AML-193 (cell line): ENCODE measurements at regions not wholly inside any gene's neighbourhood (a gene's known extent, or its start where the extent isn't known, plus 50 kb on each side); places are given as distances from the start of the nearest gene placed in this dataset.

Experiments
- DNase-seq, 2 experiments: peaks; one replicate each; lab custom pipeline; 2025; lab: John Stamatoyannopoulos, UW

DNA sequence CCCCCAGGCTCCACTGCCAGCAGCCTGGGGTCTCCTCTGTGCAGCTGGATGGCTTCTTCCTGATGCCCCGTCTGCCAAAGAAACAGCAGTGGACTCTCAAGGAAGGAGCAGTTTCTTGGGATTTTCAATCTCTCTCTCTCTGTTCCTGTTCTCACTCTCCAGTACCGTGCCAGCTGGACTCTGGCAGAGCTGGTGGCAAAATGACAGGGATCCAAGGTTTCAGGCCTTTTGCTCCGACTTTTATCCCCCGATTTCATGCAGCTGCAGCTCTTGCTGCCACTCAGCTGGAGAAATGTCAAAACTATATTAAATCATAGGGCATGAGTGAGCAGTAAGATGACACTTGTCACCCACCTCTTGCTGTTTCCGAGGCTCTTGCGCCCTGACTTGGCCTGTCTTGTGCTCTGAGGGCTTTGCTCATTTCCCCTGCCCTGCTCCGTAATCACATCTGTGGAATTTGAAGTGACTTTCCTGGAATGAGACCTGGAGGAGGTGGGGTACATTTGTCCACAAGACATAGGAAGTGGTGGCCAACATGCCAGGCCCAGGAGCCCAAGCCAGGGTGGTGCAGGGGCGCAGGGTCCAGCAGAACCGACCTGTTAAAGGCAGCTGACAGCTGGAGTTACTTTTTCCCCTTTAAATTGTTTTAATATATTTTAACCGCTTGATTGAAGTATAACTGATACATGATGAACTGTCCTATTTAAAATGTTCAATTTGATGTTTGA, 576.2 kb downstream of the PTPRU start:
- DNase-seq: no peak

DNA sequence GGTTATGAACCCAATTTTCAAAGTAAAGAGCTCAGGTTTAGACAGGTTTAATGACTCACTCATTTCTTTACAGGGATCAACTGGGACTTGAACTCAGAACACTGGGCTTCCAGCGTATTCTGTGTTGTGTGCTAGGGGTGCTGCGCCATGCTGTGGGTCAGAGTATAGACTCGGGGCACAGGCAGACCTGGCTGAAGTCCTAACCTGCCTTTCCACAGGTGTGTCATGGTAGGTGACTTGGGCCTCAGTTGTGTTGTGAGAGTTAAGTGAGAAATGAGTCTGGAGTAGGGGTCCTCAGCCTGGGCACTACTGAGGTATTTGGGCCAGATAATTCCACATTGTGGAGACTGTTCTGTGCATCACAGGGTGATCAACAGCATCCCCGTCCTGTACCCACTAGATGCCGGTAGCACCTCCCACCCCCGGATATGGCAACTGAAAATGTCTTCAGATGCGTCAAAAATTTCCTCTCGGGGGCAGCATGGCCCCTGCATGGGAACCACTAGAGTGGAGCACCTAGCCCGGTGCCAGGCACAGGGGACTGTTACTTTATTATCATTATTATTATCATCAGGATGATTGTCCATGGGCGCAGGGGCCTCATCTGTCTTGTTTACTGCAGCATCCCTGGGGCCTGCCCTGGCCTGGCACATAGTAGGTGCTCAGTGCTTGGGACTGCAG, 575.5 kb downstream of the PTPRU start:
- DNase-seq: no peak

DNA sequence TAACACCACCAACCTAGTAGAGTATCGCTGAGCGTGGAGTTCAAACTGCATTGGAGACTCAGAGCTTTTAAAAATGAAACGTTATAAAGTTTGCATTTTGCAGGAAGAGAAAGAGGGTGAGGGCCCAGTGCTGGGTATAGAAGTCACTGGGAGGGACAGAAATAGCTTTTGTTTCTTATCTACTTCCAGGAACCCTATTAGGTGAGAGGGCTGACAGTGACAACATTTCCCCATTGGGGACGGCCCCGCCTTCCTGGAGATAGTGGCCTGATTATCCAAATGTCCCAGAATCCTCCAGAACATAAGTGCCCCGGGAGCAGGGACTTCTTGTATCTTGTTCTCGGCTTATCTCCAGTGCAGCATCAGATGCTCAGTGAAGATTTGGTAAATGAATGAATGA, 574.9 kb downstream of the PTPRU start:
- no peak for DNase-seq

DNA sequence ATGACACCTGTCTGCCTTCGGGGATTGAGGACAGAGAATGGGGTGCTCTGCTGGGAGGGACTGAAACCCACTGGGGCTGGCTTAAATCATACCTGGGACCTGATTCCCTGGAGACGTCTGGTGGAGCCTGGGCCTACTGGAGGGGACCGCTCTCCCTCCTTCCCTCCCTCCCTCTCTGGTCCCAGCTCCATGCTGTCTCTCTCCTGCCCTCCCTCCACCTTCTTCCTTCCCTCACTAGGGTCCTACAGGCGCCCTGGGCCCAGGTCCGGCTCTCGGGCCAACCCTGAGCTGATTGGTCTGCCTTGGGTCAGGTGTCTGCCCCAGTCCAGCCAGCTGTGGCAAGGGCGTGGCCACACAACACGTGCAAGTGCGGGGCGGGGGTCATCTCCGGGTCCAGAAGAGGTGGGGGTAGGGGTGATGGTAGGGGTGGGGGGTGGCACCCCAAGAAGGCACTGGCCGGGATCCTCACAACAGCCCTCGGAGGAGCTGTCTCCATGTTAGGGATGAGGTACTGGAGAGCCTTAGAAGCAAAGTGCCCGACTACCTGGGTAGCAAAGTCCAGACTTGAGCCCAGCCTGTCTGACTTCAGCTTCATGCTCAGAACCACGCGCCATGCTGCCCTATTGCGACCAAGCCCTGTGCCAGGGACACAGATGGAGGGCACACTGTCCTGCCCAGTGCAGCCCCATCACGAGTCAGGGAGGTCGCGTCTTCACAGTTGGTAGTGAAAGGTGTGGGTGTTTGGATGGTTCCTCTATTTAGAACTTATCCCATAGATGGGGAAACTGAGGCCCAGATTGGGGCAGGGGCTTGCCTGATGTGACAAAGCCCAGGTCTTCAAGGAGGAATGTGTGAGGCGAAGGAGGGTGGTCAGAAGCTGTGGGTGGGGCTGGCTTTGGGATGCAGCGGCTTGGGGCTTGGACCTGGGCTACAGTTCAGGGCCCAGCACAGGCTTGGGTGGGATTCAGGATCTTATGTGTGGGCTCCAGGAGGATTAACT, 574.1 kb downstream of the PTPRU start:
- no peak for DNase-seq

DNA sequence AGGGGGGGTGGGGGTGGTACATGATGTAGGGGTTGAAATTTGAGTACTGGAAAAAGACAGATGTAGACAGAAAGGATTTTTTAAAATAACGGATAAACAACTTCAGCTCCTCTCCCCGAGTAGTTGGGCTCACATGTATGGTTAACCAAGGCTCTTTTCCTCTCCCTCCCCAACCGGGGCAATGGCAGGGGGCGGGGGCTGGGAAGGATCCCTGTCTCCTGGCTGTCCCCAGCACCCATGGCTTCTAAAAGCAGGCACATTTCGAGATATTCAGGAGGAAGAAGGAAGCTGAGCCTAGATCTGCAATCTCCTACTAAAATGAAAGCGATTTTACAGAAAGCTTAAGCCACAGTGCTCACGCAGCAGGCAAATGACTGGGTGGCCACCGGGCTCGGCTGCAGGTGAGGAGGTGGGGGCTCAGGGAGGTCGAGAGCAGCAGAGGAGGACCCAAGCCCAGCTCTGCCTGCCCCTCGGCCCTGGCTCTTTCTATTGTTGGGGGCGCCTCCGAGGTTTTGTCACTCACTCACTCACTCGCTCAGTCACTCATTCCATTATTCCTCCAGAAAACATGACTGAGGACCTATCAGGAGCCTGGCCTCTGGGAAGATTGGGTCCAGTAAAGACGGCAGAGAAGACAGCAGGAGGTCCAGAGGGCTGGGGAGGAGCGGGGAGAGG, 573.3 kb downstream of the PTPRU start:
- DNase-seq: no peak

DNA sequence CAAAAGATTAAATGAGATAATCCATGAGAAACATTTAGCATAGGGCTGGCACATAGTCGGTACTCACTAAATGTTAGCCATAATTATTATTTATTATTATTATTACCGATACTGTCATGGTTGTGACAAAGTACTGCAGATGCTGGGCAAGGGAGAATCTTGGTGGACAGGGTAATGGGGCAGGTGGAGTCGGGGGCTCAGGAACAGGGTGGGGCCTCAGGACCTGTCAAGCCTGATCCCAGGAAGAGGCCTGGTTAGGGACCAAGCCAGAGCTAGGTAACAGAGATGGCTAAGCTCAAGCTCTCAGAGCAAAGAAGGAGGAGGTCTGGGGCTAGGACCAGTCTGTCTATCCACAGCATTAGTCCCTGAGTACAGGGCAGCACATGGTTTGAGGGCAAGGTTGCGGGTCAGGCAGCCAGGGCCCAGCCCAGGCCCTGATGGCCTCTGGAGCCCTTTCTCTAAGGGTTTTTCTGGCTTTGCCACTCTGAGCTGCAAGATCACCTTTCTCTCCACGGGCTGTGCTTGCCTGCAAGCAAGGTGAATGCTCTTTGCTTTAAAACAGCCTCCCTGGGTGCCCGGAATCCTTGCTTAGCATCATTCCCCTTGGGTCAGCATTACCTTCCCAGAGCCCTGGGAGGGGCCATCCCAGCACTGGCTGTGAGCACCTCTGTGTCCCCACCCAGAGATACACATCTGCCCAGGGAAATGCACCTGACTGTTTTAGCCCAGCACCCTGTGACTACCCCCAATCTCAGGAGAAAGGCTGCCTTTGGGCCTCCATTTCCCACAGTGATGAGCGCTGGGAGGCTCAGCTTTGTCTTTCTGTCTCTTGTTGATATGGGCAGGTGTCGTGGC, 572.0 kb downstream of the PTPRU start:
- DNase-seq: no peak

DNA sequence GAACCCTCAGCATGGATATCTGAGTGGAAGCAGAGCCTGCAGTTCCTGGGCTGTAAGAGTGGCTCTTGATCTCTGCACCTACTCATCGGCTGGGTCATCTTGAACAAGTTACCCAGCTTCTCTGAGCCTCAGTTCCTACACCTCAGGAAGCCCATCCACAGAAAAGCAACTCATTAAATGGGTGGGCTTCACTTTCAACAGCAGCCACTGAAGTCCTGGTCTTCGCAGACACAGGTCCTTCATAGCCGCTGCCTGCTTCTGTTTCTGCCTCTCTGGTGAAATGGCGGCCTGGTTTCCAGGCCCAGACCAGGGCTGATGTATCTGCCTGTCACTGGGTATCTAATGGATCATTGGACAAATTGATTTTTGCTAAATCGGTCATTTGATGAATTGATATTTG, 571.4 kb downstream of the PTPRU start:
- DNase-seq: no peak

DNA sequence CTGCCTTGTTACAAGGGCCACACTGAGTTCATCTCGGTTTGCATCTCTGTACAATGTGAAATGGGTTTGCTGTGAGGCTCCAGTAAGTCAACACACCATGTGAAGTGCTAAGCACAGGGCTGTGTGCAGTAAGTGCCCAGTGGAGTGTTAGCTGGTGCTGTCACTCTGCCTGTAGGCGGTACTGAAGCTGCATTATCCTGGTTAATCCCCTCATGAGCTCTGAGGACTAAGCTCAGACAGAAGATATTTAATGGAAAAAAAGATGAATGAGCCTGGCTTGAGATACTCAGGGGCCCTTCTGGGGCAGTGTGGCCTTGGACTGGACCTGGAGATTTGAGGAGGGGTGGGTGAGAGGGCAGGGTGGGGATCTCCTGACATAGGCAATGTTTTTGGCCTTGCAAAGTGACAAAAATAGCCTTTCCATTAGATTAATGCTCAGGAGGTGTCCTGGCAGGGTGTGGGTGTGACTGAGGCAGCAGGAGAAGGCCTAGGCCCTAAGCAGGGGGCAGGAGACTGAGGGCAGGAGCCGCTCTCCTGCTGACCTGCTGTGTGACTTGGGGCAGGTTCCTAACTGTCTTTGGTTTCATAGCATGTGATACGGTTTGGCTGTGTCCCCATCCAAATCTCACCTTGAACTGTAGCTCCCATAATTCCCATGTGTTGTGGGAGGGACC, 570.5 kb downstream of the PTPRU start:
- DNase-seq: no peak

DNA sequence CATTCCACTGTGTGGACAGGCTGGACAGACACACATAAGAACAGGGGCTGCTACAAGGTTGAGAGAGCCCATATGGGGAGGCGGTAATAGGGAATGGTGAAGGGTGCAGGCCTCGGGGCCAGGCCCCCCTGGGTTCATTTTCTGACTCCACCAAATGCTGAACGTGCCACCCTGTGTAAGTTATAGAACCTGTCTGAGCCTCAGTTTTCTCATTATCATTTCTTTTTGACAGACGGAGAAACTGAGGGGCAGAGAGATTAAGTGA, 569.5 kb downstream of the PTPRU start:
- no peak for DNase-seq

DNA sequence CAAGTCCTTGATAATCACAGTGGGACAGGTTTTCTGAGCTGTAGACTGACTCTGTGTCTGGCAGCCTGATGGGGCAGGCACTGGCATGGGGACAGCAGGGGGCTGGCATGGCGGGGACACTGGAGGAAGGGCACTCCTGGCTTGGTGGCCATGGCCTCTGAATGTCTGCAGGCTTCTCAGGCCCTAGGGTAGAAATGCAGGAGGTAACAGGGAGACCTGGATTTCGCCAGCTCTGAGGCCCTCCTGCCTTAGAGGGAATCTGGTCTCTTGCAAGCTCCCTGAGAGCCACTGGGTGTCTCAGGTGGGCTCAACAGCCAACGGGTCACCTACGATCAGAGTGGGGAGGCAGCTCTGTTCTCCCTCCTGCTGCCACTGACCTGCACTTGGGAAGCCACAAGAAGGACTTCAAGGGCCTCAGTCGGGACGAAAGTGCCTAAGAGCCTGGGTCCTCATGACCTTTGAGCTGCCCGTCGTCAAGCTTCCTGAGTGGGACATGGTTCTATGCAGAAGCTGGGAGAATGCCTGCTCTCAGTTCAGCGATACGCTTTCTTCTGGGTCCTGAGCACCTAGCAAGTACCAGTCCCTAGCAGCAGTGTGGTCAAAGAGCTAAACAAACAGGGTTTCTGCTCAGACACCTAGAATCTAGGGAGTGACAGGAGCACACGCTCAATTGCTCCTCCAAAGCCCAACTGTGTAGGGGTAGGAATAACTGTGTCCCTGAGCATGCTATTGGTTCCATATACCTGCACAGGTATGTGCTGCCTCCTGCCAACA, 569.0 kb downstream of the PTPRU start:
- no peak for DNase-seq

DNA sequence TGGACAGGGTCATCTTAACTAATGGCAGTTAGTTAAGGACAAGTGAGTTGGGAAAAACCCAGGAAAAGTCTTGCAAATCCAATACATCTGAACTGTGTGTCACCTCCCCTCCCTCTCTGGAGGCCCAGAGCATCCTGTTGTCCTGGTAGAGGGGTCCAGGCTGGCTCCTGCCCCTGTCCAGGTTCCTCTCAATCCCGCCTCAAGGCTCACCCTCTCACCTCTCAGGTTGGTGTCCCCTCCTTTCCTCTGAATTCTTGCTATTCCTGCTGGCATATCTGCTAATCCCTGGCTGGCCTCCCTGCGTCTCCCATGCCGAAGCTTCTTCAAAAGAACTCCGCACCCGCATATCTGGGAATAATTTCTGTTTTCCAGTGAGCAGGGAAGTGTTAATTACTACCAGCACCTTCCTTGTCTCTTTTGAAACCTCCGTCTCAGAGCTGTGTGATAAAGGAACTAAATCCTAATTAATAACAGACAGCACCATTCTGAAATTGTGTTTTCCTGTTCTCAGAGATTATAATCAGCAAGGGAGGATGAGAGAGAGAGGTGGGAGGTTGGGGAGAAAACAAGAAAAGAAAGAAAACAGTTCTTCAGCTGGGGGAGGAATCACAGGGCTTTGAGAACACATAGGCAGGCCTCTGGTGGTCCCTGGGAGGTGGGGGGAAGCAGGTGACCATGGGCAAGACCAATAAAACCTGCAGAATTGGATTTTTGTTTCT, 568.0 kb downstream of the PTPRU start:
- no peak for DNase-seq

DNA sequence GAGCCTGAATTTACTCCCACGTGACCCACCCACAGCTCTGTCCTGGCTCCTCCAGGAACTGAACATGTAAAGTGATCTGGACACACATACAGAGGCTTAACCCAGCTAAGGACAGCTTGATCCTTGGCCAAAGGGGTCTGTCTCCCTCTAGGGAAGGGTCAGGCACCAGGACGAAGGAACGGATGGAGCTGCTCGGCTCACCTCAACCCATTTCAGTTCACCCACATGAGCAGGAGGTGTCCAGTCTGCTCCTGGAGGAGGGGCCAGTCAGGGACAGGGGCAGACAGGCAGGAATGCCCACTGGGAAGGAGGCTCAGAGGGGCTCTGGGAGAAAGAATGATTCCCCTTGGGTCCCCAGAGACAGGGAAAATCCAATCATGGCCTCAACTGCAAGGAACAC, 567.2 kb downstream of the PTPRU start:
- DNase-seq: no peak

DNA sequence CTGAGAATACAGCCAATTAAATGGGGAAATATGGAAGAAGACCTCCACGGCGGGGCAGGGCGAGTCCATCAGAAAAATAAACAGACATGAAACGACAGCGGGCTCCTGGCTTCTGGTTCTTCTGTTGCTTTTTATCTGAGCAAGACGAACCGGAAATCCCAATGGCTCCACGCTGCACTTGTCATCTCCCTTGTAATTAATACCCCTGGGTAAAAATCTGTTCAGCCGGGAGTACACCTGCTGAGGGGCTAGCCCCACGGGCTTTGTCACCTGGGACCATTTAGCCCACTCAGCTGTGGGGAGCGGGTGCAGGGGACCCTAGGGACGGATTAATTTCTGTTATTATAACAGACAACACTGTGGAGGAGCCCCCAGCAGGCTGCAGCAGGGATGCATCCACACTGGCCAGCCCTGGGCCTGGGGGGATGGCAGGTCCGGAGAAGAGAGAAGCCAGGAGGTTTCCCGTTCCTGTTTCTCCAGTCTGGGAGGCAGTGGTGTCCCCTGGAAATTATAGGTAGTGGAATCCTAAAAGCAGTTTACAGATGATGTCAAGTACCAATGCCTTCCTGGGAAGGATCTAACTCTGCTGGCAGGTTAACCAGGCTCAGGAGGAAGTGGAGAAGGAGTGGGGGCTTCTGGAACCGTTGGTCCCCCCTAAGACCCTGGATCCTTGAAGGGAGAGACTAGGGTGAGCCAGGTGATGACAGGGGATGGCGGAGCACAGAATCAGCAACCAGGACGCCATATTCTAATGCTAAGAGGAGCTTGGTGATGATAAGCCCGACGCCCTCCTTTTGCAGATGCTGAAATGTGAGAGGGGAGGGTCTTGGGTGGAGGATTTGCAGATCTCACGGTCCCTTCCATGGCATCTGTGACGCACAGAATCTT, 566.1 kb downstream of the PTPRU start:
- DNase-seq: no peak

DNA sequence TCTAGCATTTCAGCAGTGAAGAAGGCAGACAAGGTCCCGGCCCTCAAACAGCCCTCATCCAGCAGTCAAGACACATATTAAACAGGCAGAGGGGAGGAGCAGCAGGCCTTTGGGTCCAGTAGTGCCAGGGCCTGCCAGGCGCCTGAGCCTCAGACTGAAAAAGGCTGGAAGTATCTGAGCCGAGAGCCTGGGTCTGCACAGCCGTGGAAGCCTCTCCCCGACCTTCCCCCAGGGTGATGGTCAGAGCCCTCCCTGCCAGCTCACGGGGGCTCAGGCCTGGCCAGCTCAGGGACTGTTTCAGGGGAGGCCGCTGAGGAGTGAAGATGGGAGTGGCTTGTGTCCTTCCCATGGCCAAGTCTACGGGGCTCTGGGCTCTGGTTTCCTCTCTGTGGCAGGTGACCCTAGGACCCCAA, 565.2 kb downstream of the PTPRU start:
- DNase-seq: no peak

DNA sequence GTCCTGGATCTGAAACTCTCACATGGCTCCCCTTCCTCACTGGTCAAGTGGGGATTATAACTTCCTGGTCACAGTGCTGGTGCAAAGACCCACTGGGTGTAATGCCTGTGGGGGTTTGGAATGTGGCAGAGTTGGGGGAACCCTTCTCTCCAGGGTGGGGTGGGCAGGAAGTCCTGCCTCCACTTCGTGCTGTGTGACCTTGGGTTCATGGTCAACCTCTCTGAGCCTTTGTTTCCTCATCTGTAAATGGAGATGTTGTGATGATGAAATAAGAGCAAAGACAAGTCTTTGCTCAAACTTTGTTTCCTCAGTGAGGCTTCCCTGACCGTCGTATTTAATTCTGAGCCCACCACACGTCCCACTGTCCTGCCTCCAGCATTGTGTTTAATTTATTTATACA, 564.7 kb downstream of the PTPRU start:
- DNase-seq: no peak

DNA sequence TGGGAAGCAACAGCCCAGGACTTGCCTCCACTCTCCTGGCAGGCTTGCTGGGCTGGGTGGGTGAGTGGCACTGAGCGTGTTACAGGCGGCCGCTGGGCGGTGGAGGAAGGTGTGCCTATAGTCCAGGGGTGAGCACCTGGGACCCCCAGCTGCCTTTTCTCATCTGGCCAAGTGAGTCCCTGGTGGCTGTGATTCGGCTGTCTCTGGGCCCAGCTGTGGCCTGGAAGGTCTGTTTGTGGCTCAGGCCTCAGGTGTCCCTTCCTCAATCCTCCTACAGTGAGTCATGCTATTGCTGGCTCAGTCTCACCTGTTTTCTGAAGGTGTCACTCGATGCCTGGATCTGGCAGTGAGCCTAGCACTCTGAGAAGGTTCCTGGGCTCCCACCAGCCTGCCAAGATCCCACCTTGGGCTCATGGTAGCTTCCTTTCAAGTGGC, 564.2 kb downstream of the PTPRU start:
- DNase-seq: no peak

DNA sequence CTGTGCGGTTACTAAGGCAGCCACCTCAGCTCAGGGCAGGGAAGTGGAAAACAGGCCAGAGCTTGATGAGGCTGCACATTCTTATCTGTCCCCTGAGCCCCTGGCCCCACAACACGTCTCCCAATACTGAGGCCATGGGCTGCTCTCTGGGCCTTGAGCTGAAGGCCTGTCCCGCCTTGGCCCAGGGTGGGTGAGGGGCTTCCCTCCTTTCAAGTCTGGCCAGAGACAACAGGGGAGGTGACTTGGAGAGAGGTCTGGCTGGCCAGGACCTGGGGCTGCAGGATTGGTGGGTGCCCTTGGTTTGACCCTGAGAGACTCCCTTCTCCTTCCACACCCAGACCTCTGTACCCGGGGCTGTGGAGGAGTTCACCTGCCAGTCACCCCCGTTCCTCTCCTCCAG, 563.8 kb downstream of the PTPRU start:
- no peak for DNase-seq
